ENCODE measurements at regions not wholly inside any gene's neighbourhood (a gene's known extent, or its start where the extent isn't known, plus 50 kb on each side); places are given as distances from the start of the nearest gene placed in this dataset.

- H4K20me1 ChIP-seq (ENCODE audit: insufficient read depth, low read depth, low read length), result no peaks in the 10 kb centered on the region
- H3K4me3 ChIP-seq (ENCODE audit: low read length), result no peak overlapping the region
- no peaks in the 10 kb centered on the region for H3K9me2 ChIP-seq (replicated peaks; ENCODE audit: insufficient read depth, low read length)
- H3K27me3 ChIP-seq (ENCODE audit: low read length), result no peaks in the 10 kb centered on the region
- H3K4me2 ChIP-seq (ENCODE audit: low read depth, low read length, poor library complexity, severe bottlenecking), result no peak overlapping the region
- H3K27ac ChIP-seq (ENCODE audit: low read length), result no peak overlapping the region
- no peak overlapping the region for H2AFZ ChIP-seq (ENCODE audit: low read length)
- H3K9ac ChIP-seq (ENCODE audit: low read length), result no peak overlapping the region
- no peaks in the 10 kb centered on the region for H3K79me2 ChIP-seq (ENCODE audit: low read length)
- no peaks in the 10 kb centered on the region for H3K36me3 ChIP-seq (ENCODE audit: insufficient read depth, low read length)
- H3K4me1 ChIP-seq (ENCODE audit: low read length), result no peaks in the 10 kb centered on the region
- DNase-seq, result no peak
- H3K9me3 ChIP-seq (ENCODE audit: low read length), result no peaks in the 10 kb centered on the region
These were observed 271.4 kb upstream of the RORA start for GRCh38 chr15:61500523-61500922.

GRCh38 chr15:61499376-61499775 is 270.3 kb upstream of the RORA start:
- Histone ChIP-seq H3K27ac (ENCODE audit: low read length) (no peak overlapping the region), H3K79me2 (ENCODE audit: low read length) (no peaks in the 10 kb centered on the region), H3K4me1 (ENCODE audit: low read length) (no peaks in the 10 kb centered on the region), H3K9ac (ENCODE audit: low read length) (no peak overlapping the region), H3K4me3 (ENCODE audit: low read length) (no peak overlapping the region), H3K36me3 (ENCODE audit: insufficient read depth, low read length) (no peaks in the 10 kb centered on the region), H2AFZ (ENCODE audit: low read length) (no peak overlapping the region), H3K9me2 (replicated peaks; ENCODE audit: insufficient read depth, low read length) (no peaks in the 10 kb centered on the region), H3K9me3 (ENCODE audit: low read length) (no peaks in the 10 kb centered on the region), H3K4me2 (ENCODE audit: low read depth, low read length, poor library complexity, severe bottlenecking) (no peak overlapping the region), H3K27me3 (ENCODE audit: low read length) (no peaks in the 10 kb centered on the region), H4K20me1 (ENCODE audit: insufficient read depth, low read depth, low read length) (no peaks in the 10 kb centered on the region)
- no peak for DNase-seq

- H3K4me1 ChIP-seq (ENCODE audit: low read length), result peaks cover 9% of the 10 kb centered on the region
- H3K27me3 ChIP-seq (ENCODE audit: low read length), result no peaks in the 10 kb centered on the region
- no peaks in the 10 kb centered on the region for H3K36me3 ChIP-seq (ENCODE audit: insufficient read depth, low read length)
- no peak overlapping the region for H2AFZ ChIP-seq (ENCODE audit: low read length)
- H3K9me2 ChIP-seq (replicated peaks; ENCODE audit: insufficient read depth, low read length), result no peaks in the 10 kb centered on the region
- H3K27ac ChIP-seq (ENCODE audit: low read length), result no peak overlapping the region
- no peak overlapping the region for H3K9ac ChIP-seq (ENCODE audit: low read length)
- H3K79me2 ChIP-seq (ENCODE audit: low read length), result no peaks in the 10 kb centered on the region
- H3K9me3 ChIP-seq (ENCODE audit: low read length), result no peaks in the 10 kb centered on the region
- H4K20me1 ChIP-seq (ENCODE audit: insufficient read depth, low read depth, low read length), result no peaks in the 10 kb centered on the region
- DNase-seq, result no peak
- no peak overlapping the region for H3K4me3 ChIP-seq (ENCODE audit: low read length)
- no peak overlapping the region for H3K4me2 ChIP-seq (ENCODE audit: low read depth, low read length, poor library complexity, severe bottlenecking)
These were observed 260.5 kb upstream of the RORA start for GRCh38 chr15:61489571-61489970.

GRCh38 chr15:61483599-61483998 is 254.5 kb upstream of the RORA start:
- no peaks in the 10 kb centered on the region for H3K9me3 ChIP-seq (ENCODE audit: low read length)
- H3K9me2 ChIP-seq (replicated peaks; ENCODE audit: insufficient read depth, low read length), result no peaks in the 10 kb centered on the region
- H3K4me3 ChIP-seq (ENCODE audit: low read length), result no peak overlapping the region
- H3K79me2 ChIP-seq (ENCODE audit: low read length), result no peaks in the 10 kb centered on the region
- peaks cover 9% of the 10 kb centered on the region for H3K4me1 ChIP-seq (ENCODE audit: low read length)
- no peak overlapping the region for H3K27ac ChIP-seq (ENCODE audit: low read length)
- no peaks in the 10 kb centered on the region for H3K36me3 ChIP-seq (ENCODE audit: insufficient read depth, low read length)
- no peak overlapping the region for H3K4me2 ChIP-seq (ENCODE audit: low read depth, low read length, poor library complexity, severe bottlenecking)
- DNase-seq, result no peak
- H3K9ac ChIP-seq (ENCODE audit: low read length), result no peak overlapping the region
- no peaks in the 10 kb centered on the region for H3K27me3 ChIP-seq (ENCODE audit: low read length)
- no peak overlapping the region for H2AFZ ChIP-seq (ENCODE audit: low read length)
- no peaks in the 10 kb centered on the region for H4K20me1 ChIP-seq (ENCODE audit: insufficient read depth, low read depth, low read length)

- no peak overlapping the region for H2AFZ ChIP-seq (ENCODE audit: low read length)
- H3K27ac ChIP-seq (ENCODE audit: low read length), result no peak overlapping the region
- H3K9me3 ChIP-seq (ENCODE audit: low read length), result no peaks in the 10 kb centered on the region
- no peaks in the 10 kb centered on the region for H3K36me3 ChIP-seq (ENCODE audit: insufficient read depth, low read length)
- no peak overlapping the region for H3K9ac ChIP-seq (ENCODE audit: low read length)
- DNase-seq, result no peak
- no peaks in the 10 kb centered on the region for H3K79me2 ChIP-seq (ENCODE audit: low read length)
- H3K27me3 ChIP-seq (ENCODE audit: low read length), result no peaks in the 10 kb centered on the region
- no peaks in the 10 kb centered on the region for H3K9me2 ChIP-seq (replicated peaks; ENCODE audit: insufficient read depth, low read length)
- no peaks in the 10 kb centered on the region for H4K20me1 ChIP-seq (ENCODE audit: insufficient read depth, low read depth, low read length)
- H3K4me1 ChIP-seq (ENCODE audit: low read length), result peaks cover under 1% of the 10 kb centered on the region; the same call in 1 of the 2 replicates
- H3K4me3 ChIP-seq (ENCODE audit: low read length), result no peak overlapping the region
- no peak overlapping the region for H3K4me2 ChIP-seq (ENCODE audit: low read depth, low read length, poor library complexity, severe bottlenecking)
These were observed 252.8 kb upstream of the RORA start for GRCh38 chr15:61481886-61482285.

- Histone ChIP-seq H2AFZ (ENCODE audit: low read length) (no peak overlapping the region), H3K4me1 (ENCODE audit: low read length) (no peaks in the 10 kb centered on the region), H3K9me3 (ENCODE audit: low read length) (no peaks in the 10 kb centered on the region), H3K27ac (ENCODE audit: low read length) (no peak overlapping the region), H3K4me2 (ENCODE audit: low read depth, low read length, poor library complexity, severe bottlenecking) (no peak overlapping the region), H3K79me2 (ENCODE audit: low read length) (no peaks in the 10 kb centered on the region), H3K9me2 (replicated peaks; ENCODE audit: insufficient read depth, low read length) (no peaks in the 10 kb centered on the region), H3K36me3 (ENCODE audit: insufficient read depth, low read length) (no peaks in the 10 kb centered on the region), H3K4me3 (ENCODE audit: low read length) (no peak overlapping the region), H4K20me1 (ENCODE audit: insufficient read depth, low read depth, low read length) (no peaks in the 10 kb centered on the region), H3K27me3 (ENCODE audit: low read length) (no peaks in the 10 kb centered on the region), H3K9ac (ENCODE audit: low read length) (no peak overlapping the region)
- no peak for DNase-seq
These were observed 251.8 kb upstream of the RORA start for GRCh38 chr15:61480863-61481262.

- H3K9me2 ChIP-seq (replicated peaks; ENCODE audit: insufficient read depth, low read length), result no peaks in the 10 kb centered on the region
- DNase-seq, result no peak
- no peaks in the 10 kb centered on the region for H3K79me2 ChIP-seq (ENCODE audit: low read length)
- H2AFZ ChIP-seq (ENCODE audit: low read length), result no peak overlapping the region
- H3K9ac ChIP-seq (ENCODE audit: low read length), result no peak overlapping the region
- no peaks in the 10 kb centered on the region for H3K27me3 ChIP-seq (ENCODE audit: low read length)
- no peak overlapping the region for H3K27ac ChIP-seq (ENCODE audit: low read length)
- no peak overlapping the region for H3K4me2 ChIP-seq (ENCODE audit: low read depth, low read length, poor library complexity, severe bottlenecking)
- no peaks in the 10 kb centered on the region for H3K36me3 ChIP-seq (ENCODE audit: insufficient read depth, low read length)
- H3K4me1 ChIP-seq (ENCODE audit: low read length), result no peaks in the 10 kb centered on the region
- no peak overlapping the region for H3K4me3 ChIP-seq (ENCODE audit: low read length)
- H4K20me1 ChIP-seq (ENCODE audit: insufficient read depth, low read depth, low read length), result no peaks in the 10 kb centered on the region
- H3K9me3 ChIP-seq (ENCODE audit: low read length), result no peaks in the 10 kb centered on the region
These were observed 251.2 kb upstream of the RORA start for GRCh38 chr15:61480295-61480694.

GRCh38 chr15:61479613-61480012 is 250.5 kb upstream of the RORA start:
- no peaks in the 10 kb centered on the region for H3K27me3 ChIP-seq (ENCODE audit: low read length)
- H4K20me1 ChIP-seq (ENCODE audit: insufficient read depth, low read depth, low read length), result no peaks in the 10 kb centered on the region
- H3K4me2 ChIP-seq (ENCODE audit: low read depth, low read length, poor library complexity, severe bottlenecking), result no peak overlapping the region
- no peaks in the 10 kb centered on the region for H3K36me3 ChIP-seq (ENCODE audit: insufficient read depth, low read length)
- H3K9ac ChIP-seq (ENCODE audit: low read length), result no peak overlapping the region
- H2AFZ ChIP-seq (ENCODE audit: low read length), result no peak overlapping the region
- DNase-seq, result no peak
- no peaks in the 10 kb centered on the region for H3K79me2 ChIP-seq (ENCODE audit: low read length)
- no peak overlapping the region for H3K27ac ChIP-seq (ENCODE audit: low read length)
- no peaks in the 10 kb centered on the region for H3K4me1 ChIP-seq (ENCODE audit: low read length)
- H3K4me3 ChIP-seq (ENCODE audit: low read length), result no peak overlapping the region
- H3K9me2 ChIP-seq (replicated peaks; ENCODE audit: insufficient read depth, low read length), result no peaks in the 10 kb centered on the region
- no peaks in the 10 kb centered on the region for H3K9me3 ChIP-seq (ENCODE audit: low read length)

- Histone ChIP-seq H3K4me3 (ENCODE audit: low read length) (no peak overlapping the region), H3K9me3 (ENCODE audit: low read length) (no peaks in the 10 kb centered on the region), H4K20me1 (ENCODE audit: insufficient read depth, low read depth, low read length) (no peaks in the 10 kb centered on the region), H2AFZ (ENCODE audit: low read length) (no peak overlapping the region), H3K27ac (ENCODE audit: low read length) (no peak overlapping the region), H3K27me3 (ENCODE audit: low read length) (no peaks in the 10 kb centered on the region), H3K36me3 (ENCODE audit: insufficient read depth, low read length) (no peaks in the 10 kb centered on the region), H3K79me2 (ENCODE audit: low read length) (no peaks in the 10 kb centered on the region), H3K4me1 (ENCODE audit: low read length) (no peaks in the 10 kb centered on the region), H3K9me2 (replicated peaks; ENCODE audit: insufficient read depth, low read length) (no peaks in the 10 kb centered on the region), H3K4me2 (ENCODE audit: low read depth, low read length, poor library complexity, severe bottlenecking) (no peak overlapping the region), H3K9ac (ENCODE audit: low read length) (no peak overlapping the region)
- no peak for DNase-seq
These were observed 247.6 kb upstream of the RORA start for GRCh38 chr15:61476741-61477140.

Data from Karpas-422 (cell line).